ENCODE measurements at regions not wholly inside any gene's neighbourhood (a gene's known extent, or its start where the extent isn't known, plus 50 kb on each side); places are given as distances from the start of the nearest gene placed in this dataset.

GRCh38 chr13:30037766-30038165 is 187.3 kb upstream of the UBL3 start:
- no peak for DNase-seq (ENCODE audit: low spot score)
- POLR2A ChIA-PET (ENCODE audit: low non-redundant PET), result no interaction called here
- H3K4me1 ChIP-seq (ENCODE audit: insufficient read depth, low read length, poor library complexity, severe bottlenecking), result peaks cover 23% of the 10 kb centered on the region
- intact Hi-C loops (cut with micrococcal nuclease; ENCODE audit: unreplicated experiment), result no loop called here
- CTCF ChIA-PET, result no interaction called here
- H3K36me3 ChIP-seq (ENCODE audit: insufficient read depth, low read length, poor library complexity, severe bottlenecking), result no peaks in the 10 kb centered on the region
- H3K9me3 ChIP-seq (ENCODE audit: low read depth, low read length, poor library complexity, severe bottlenecking), result no peaks in the 10 kb centered on the region
- BruUV-seq (replicated peaks), result no TSS peak
- no peak overlapping the region for H3K27ac ChIP-seq (ENCODE audit: low read depth, low read length, poor library complexity, severe bottlenecking)
- H3K4me3 ChIP-seq (ENCODE audit: low read depth, low read length, poor library complexity, severe bottlenecking), result no peak overlapping the region
- no peaks in the 10 kb centered on the region for H3K27me3 ChIP-seq (replicated peaks; ENCODE audit: insufficient read depth, low read depth, low read length, poor library complexity)
- TF ChIP-seq EZH2 (IDR thresholded peaks at IDR 0.05; ENCODE audit: borderline replicate concordance, low read depth, low read length, poor library complexity, severe bottlenecking) (no peak), CTCF (conservative IDR thresholded peaks at IDR 0.05; ENCODE audit: low read depth, low read length) (no peak)

- no peak overlapping the region for H3K27ac ChIP-seq (ENCODE audit: low read depth, low read length, poor library complexity, severe bottlenecking)
- CTCF ChIA-PET, result no interaction called here
- no TSS peak for BruUV-seq (replicated peaks)
- H3K4me1 ChIP-seq (ENCODE audit: insufficient read depth, low read length, poor library complexity, severe bottlenecking), result peaks cover 23% of the 10 kb centered on the region
- intact Hi-C loops (cut with micrococcal nuclease; ENCODE audit: unreplicated experiment), result no loop called here
- no peaks in the 10 kb centered on the region for H3K9me3 ChIP-seq (ENCODE audit: low read depth, low read length, poor library complexity, severe bottlenecking)
- no peak overlapping the region for H3K4me3 ChIP-seq (ENCODE audit: low read depth, low read length, poor library complexity, severe bottlenecking)
- POLR2A ChIA-PET (ENCODE audit: low non-redundant PET), result no interaction called here
- no peaks in the 10 kb centered on the region for H3K27me3 ChIP-seq (replicated peaks; ENCODE audit: insufficient read depth, low read depth, low read length, poor library complexity)
- TF ChIP-seq CTCF (conservative IDR thresholded peaks at IDR 0.05; ENCODE audit: low read depth, low read length) (no peak), EZH2 (IDR thresholded peaks at IDR 0.05; ENCODE audit: borderline replicate concordance, low read depth, low read length, poor library complexity, severe bottlenecking) (no peak)
- H3K36me3 ChIP-seq (ENCODE audit: insufficient read depth, low read length, poor library complexity, severe bottlenecking), result no peaks in the 10 kb centered on the region
- no peak for DNase-seq (ENCODE audit: low spot score)
Observed at GRCh38 chr13:30037306-30037705, 186.9 kb upstream of the UBL3 start.

GRCh38 chr13:30034458-30034795 is 184.0 kb upstream of the UBL3 start:
- no peak for DNase-seq (ENCODE audit: low spot score)
- Histone ChIP-seq H3K4me1 (ENCODE audit: insufficient read depth, low read length, poor library complexity, severe bottlenecking) (peaks cover 19% of the 10 kb centered on the region), H3K4me3 (ENCODE audit: low read depth, low read length, poor library complexity, severe bottlenecking) (no peak overlapping the region), H3K9me3 (ENCODE audit: low read depth, low read length, poor library complexity, severe bottlenecking) (no peaks in the 10 kb centered on the region), H3K27me3 (replicated peaks; ENCODE audit: insufficient read depth, low read depth, low read length, poor library complexity) (no peaks in the 10 kb centered on the region), H3K27ac (ENCODE audit: low read depth, low read length, poor library complexity, severe bottlenecking) (no peak overlapping the region), H3K36me3 (ENCODE audit: insufficient read depth, low read length, poor library complexity, severe bottlenecking) (no peaks in the 10 kb centered on the region)
- POLR2A ChIA-PET (ENCODE audit: low non-redundant PET), result no interaction called here
- TF ChIP-seq CTCF (conservative IDR thresholded peaks at IDR 0.05; ENCODE audit: low read depth, low read length) (no peak), EZH2 (IDR thresholded peaks at IDR 0.05; ENCODE audit: borderline replicate concordance, low read depth, low read length, poor library complexity, severe bottlenecking) (no peak)
- intact Hi-C loops (cut with micrococcal nuclease; ENCODE audit: unreplicated experiment), result no loop called here
- no TSS peak for BruUV-seq (replicated peaks)
- CTCF ChIA-PET, result no interaction called here
